UCSD-AML1 (cell line): ENCODE measurements at regions not wholly inside any gene's neighbourhood (a gene's known extent, or its start where the extent isn't known, plus 50 kb on each side); places are given as distances from the start of the nearest gene placed in this dataset.
"Not testable (repeated sequence)": the region's sequence is repeated elsewhere in the genome, so short reads cannot be mapped to it uniquely, and the experiment has no call there.

Experiments
- DNase-seq: peaks from one replicate; lab custom pipeline; 2025; ENCODE audit not compliant: unreplicated experiment; lab: John Stamatoyannopoulos, UW

- DNase-seq = not testable (repeated sequence)
These were observed 52.6 kb upstream of the MRPS30 start for GRCh38 chr5:44756097-44756496.

GRCh38 chr5:44747396-44747795 lies 61.4 kb upstream of the MRPS30 start:
- DNase-seq = no peak

GRCh38 chr5:44740660-44741059 lies 68.1 kb upstream of the MRPS30 start:
- no peak for DNase-seq

- DNase-seq = no peak
These were observed 79.2 kb upstream of the MRPS30 start for GRCh38 chr5:44729536-44729935.

- no peak for DNase-seq
These were observed 81.6 kb upstream of the MRPS30 start for GRCh38 chr5:44727100-44727499.

GRCh38 chr5:44719856-44720255 lies 88.9 kb upstream of the MRPS30 start:
- no peak for DNase-seq

- DNase-seq = no peak
These were observed 93.7 kb upstream of the MRPS30 start for GRCh38 chr5:44714871-44715561.

GRCh38 chr5:44713446-44713845 lies 95.3 kb upstream of the MRPS30 start:
- no peak for DNase-seq

- DNase-seq = no peak
These were observed 96.8 kb upstream of the MRPS30 start for GRCh38 chr5:44711901-44712300.

GRCh38 chr5:44708602-44709001 lies 100.1 kb upstream of the MRPS30 start:
- DNase-seq = no peak

GRCh38 chr5:44707721-44708120 lies 101.0 kb upstream of the MRPS30 start:
- no peak for DNase-seq

- no peak for DNase-seq
These were observed 111.7 kb upstream of the MRPS30 start for GRCh38 chr5:44697025-44697424.

- DNase-seq = no peak
These were observed 113.5 kb upstream of the MRPS30 start for GRCh38 chr5:44695259-44695658.

- DNase-seq = no peak
These were observed 116.9 kb upstream of the MRPS30 start for GRCh38 chr5:44691802-44692201.

- no peak for DNase-seq
These were observed 126.8 kb upstream of the MRPS30 start for GRCh38 chr5:44681906-44682305.

- peak; percentile 3 for DNase-seq
These were observed 129.5 kb upstream of the MRPS30 start for GRCh38 chr5:44679214-44679613.

- DNase-seq = no peak
These were observed 133.5 kb upstream of the MRPS30 start for GRCh38 chr5:44675296-44675695.

- no peak for DNase-seq
These were observed 134.3 kb upstream of the MRPS30 start for GRCh38 chr5:44674461-44674860.

GRCh38 chr5:44668471-44668870 lies 140.3 kb upstream of the MRPS30 start:
- not testable (repeated sequence) for DNase-seq

GRCh38 chr5:44665101-44665701 lies 143.5 kb upstream of the MRPS30 start:
- no peak for DNase-seq

GRCh38 chr5:44664711-44665100 lies 144.0 kb upstream of the MRPS30 start:
- DNase-seq = no peak

GRCh38 chr5:44663991-44664710 lies 144.6 kb upstream of the MRPS30 start:
- no peak for DNase-seq
